ENCODE measurements at regions not wholly inside any gene's neighbourhood (a gene's known extent, or its start where the extent isn't known, plus 50 kb on each side); places are given as distances from the start of the nearest gene placed in this dataset.
"Not testable (repeated sequence)": the region's sequence is repeated elsewhere in the genome, so short reads cannot be mapped to it uniquely, and the experiment has no call there.

GRCh38 chrX:1126738-1127137 is 85.7 kb downstream of the CRLF2 start:
- DNase-seq = no peak
- TF ChIP-seq CTCF (IDR thresholded peaks at IDR 0.05; ENCODE audit: low read depth, low read length) = no peak
- Histone ChIP-seq H3K4me1 (no peaks in the 10 kb centered on the region), H3K9me3 (no peaks in the 10 kb centered on the region), H3K27me3 (no peaks in the 10 kb centered on the region), H3K4me3 (ENCODE audit: low read depth, low read length) (no peak overlapping the region), H3K36me3 (no peaks in the 10 kb centered on the region)

GRCh38 chrX:1124531-1124930 is 87.9 kb downstream of the CRLF2 start:
- no peak overlapping the region for H3K4me3 ChIP-seq (ENCODE audit: low read depth, low read length)
- H3K27me3 ChIP-seq = no peaks in the 10 kb centered on the region
- no peak for TF ChIP-seq CTCF (IDR thresholded peaks at IDR 0.05; ENCODE audit: low read depth, low read length)
- no peaks in the 10 kb centered on the region for H3K9me3 ChIP-seq
- no peaks in the 10 kb centered on the region for H3K4me1 ChIP-seq
- no peak for DNase-seq
- no peaks in the 10 kb centered on the region for H3K36me3 ChIP-seq

GRCh38 chrX:1122851-1123250 is 89.6 kb downstream of the CRLF2 start:
- not testable (repeated sequence) for DNase-seq; H3K4me1 ChIP-seq; H3K9me3 ChIP-seq; H3K4me3 ChIP-seq (ENCODE audit: low read depth, low read length); H3K27me3 ChIP-seq; H3K36me3 ChIP-seq

- DNase-seq = no peak
- H3K4me3 ChIP-seq (ENCODE audit: low read depth, low read length) = no peak overlapping the region
- no peak for TF ChIP-seq CTCF (IDR thresholded peaks at IDR 0.05; ENCODE audit: low read depth, low read length)
- H3K27me3 ChIP-seq = no peaks in the 10 kb centered on the region
- no peaks in the 10 kb centered on the region for H3K9me3 ChIP-seq
- no peaks in the 10 kb centered on the region for H3K4me1 ChIP-seq
- H3K36me3 ChIP-seq = no peaks in the 10 kb centered on the region
Observed at GRCh38 chrX:1119275-1119674, 93.2 kb downstream of the CRLF2 start.

GRCh38 chrX:1118572-1119199 is 93.8 kb downstream of the CRLF2 start:
- no peak for DNase-seq
- TF ChIP-seq CTCF (IDR thresholded peaks at IDR 0.05; ENCODE audit: low read depth, low read length) = no peak
- no peaks in the 10 kb centered on the region for H3K27me3 ChIP-seq
- no peaks in the 10 kb centered on the region for H3K4me1 ChIP-seq
- no peaks in the 10 kb centered on the region for H3K9me3 ChIP-seq
- no peak overlapping the region for H3K4me3 ChIP-seq (ENCODE audit: low read depth, low read length)
- no peaks in the 10 kb centered on the region for H3K36me3 ChIP-seq

GRCh38 chrX:1115411-1115810 is 97.0 kb downstream of the CRLF2 start:
- H3K4me1 ChIP-seq; H3K9me3 ChIP-seq; H3K4me3 ChIP-seq (ENCODE audit: low read depth, low read length); DNase-seq; H3K36me3 ChIP-seq; H3K27me3 ChIP-seq: not testable (repeated sequence)

- Histone ChIP-seq H3K4me3 (ENCODE audit: low read depth, low read length) (no peak overlapping the region), H3K4me1 (no peaks in the 10 kb centered on the region), H3K9me3 (no peaks in the 10 kb centered on the region), H3K36me3 (no peaks in the 10 kb centered on the region), H3K27me3 (no peaks in the 10 kb centered on the region)
- DNase-seq = no peak
- no peak for TF ChIP-seq CTCF (IDR thresholded peaks at IDR 0.05; ENCODE audit: low read depth, low read length)
Observed at GRCh38 chrX:1112321-1112720, 100.1 kb downstream of the CRLF2 start.

All from BE2C (cell line).